ENCODE measurements at regions not wholly inside any gene's neighbourhood (a gene's known extent, or its start where the extent isn't known, plus 50 kb on each side); places are given as distances from the start of the nearest gene placed in this dataset.

- no peak for ATAC-seq
- TF ChIP-seq TOX (CRISPR knock-in tag; IDR thresholded peaks at IDR 0.05; ENCODE audit: borderline replicate concordance) (no peak), PPARA (CRISPR knock-in tag; IDR thresholded peaks at IDR 0.05; ENCODE audit: borderline replicate concordance) (no peak)
Observed at GRCh38 chr2:149901231-149901859, 313.8 kb upstream of the MMADHC start.

GRCh38 chr2:149899390-149899789 lies 311.8 kb upstream of the MMADHC start:
- no peak for ATAC-seq
- TF ChIP-seq ISL1 (CRISPR knock-in tag; IDR thresholded peaks at IDR 0.05): no peak

- no peak for ATAC-seq
- TF ChIP-seq ESRRG (CRISPR knock-in tag; IDR thresholded peaks at IDR 0.05) (no peak), OSR1 (CRISPR knock-in tag; IDR thresholded peaks at IDR 0.05) (no peak), TCF4 (CRISPR knock-in tag; IDR thresholded peaks at IDR 0.05; ENCODE audit: borderline replicate concordance) (no peak), GLIS3 (CRISPR knock-in tag; IDR thresholded peaks at IDR 0.05) (no peak), ZFP3 (CRISPR knock-in tag; IDR thresholded peaks at IDR 0.05) (no peak), PPARA (CRISPR knock-in tag; IDR thresholded peaks at IDR 0.05; ENCODE audit: borderline replicate concordance) (no peak), RARB (CRISPR knock-in tag; IDR thresholded peaks at IDR 0.05) (no peak), ZFP30 (CRISPR knock-in tag; IDR thresholded peaks at IDR 0.05) (no peak), TOX (CRISPR knock-in tag; IDR thresholded peaks at IDR 0.05; ENCODE audit: borderline replicate concordance) (no peak), ISL1 (CRISPR knock-in tag; IDR thresholded peaks at IDR 0.05) (no peak), POU6F1 (CRISPR knock-in tag; IDR thresholded peaks at IDR 0.05; ENCODE audit: borderline replicate concordance, low read depth) (no peak)
Observed at GRCh38 chr2:149894760-149895159, 307.2 kb upstream of the MMADHC start.

GRCh38 chr2:149894226-149894625 lies 306.7 kb upstream of the MMADHC start:
- ATAC-seq: no peak
- TF ChIP-seq CSDC2 (CRISPR knock-in tag; IDR thresholded peaks at IDR 0.05): no peak
- no peak for TF ChIP-seq SNAI2 (CRISPR knock-in tag; IDR thresholded peaks at IDR 0.05)
- no peak for TF ChIP-seq ZFP30 (CRISPR knock-in tag; IDR thresholded peaks at IDR 0.05)
- no peak for TF ChIP-seq ZFP3 (CRISPR knock-in tag; IDR thresholded peaks at IDR 0.05)
- no peak for TF ChIP-seq PPARA (CRISPR knock-in tag; IDR thresholded peaks at IDR 0.05; ENCODE audit: borderline replicate concordance)
- no peak for TF ChIP-seq PATZ1 (CRISPR knock-in tag; IDR thresholded peaks at IDR 0.05; ENCODE audit: borderline replicate concordance)
- TF ChIP-seq OSR1 (CRISPR knock-in tag; IDR thresholded peaks at IDR 0.05): no peak
- no peak for TF ChIP-seq CREB5 (CRISPR knock-in tag; IDR thresholded peaks at IDR 0.05; ENCODE audit: low read depth)
- no peak for TF ChIP-seq TCF4 (CRISPR knock-in tag; IDR thresholded peaks at IDR 0.05; ENCODE audit: borderline replicate concordance)
- TF ChIP-seq ZNF8 (CRISPR knock-in tag; IDR thresholded peaks at IDR 0.05): no peak
- TF ChIP-seq ZNF565 (CRISPR knock-in tag; conservative IDR thresholded peaks at IDR 0.05; ENCODE audit: low read depth): no peak
- TF ChIP-seq GLIS3 (CRISPR knock-in tag; IDR thresholded peaks at IDR 0.05): no peak
- no peak for TF ChIP-seq ESRRG (CRISPR knock-in tag; IDR thresholded peaks at IDR 0.05)
- TF ChIP-seq TOX (CRISPR knock-in tag; IDR thresholded peaks at IDR 0.05; ENCODE audit: borderline replicate concordance): no peak

GRCh38 chr2:149892563-149892962 lies 305.0 kb upstream of the MMADHC start:
- TF ChIP-seq CREB5 (CRISPR knock-in tag; IDR thresholded peaks at IDR 0.05; ENCODE audit: low read depth) (no peak), BACH2 (CRISPR knock-in tag; IDR thresholded peaks at IDR 0.05; ENCODE audit: borderline replicate concordance) (no peak), CSDC2 (CRISPR knock-in tag; IDR thresholded peaks at IDR 0.05) (no peak), ISL1 (CRISPR knock-in tag; IDR thresholded peaks at IDR 0.05) (no peak), ZFP30 (CRISPR knock-in tag; IDR thresholded peaks at IDR 0.05) (no peak), POU6F1 (CRISPR knock-in tag; IDR thresholded peaks at IDR 0.05; ENCODE audit: borderline replicate concordance, low read depth) (no peak), CSRNP3 (CRISPR knock-in tag; IDR thresholded peaks at IDR 0.05) (no peak), RARB (CRISPR knock-in tag; IDR thresholded peaks at IDR 0.05) (no peak), ZFP3 (CRISPR knock-in tag; IDR thresholded peaks at IDR 0.05) (no peak), ZC3H10 (CRISPR knock-in tag; IDR thresholded peaks at IDR 0.05) (no peak), TOX (CRISPR knock-in tag; IDR thresholded peaks at IDR 0.05; ENCODE audit: borderline replicate concordance) (no peak), PPARA (CRISPR knock-in tag; IDR thresholded peaks at IDR 0.05; ENCODE audit: borderline replicate concordance) (no peak), OSR1 (CRISPR knock-in tag; IDR thresholded peaks at IDR 0.05) (no peak), ZNF565 (CRISPR knock-in tag; conservative IDR thresholded peaks at IDR 0.05; ENCODE audit: low read depth) (no peak), GLIS3 (CRISPR knock-in tag; IDR thresholded peaks at IDR 0.05) (no peak), ESRRG (CRISPR knock-in tag; IDR thresholded peaks at IDR 0.05) (no peak), ARNTL (CRISPR knock-in tag; IDR thresholded peaks at IDR 0.05; ENCODE audit: borderline replicate concordance, low read depth) (no peak), SNAI2 (CRISPR knock-in tag; IDR thresholded peaks at IDR 0.05) (no peak)
- no peak for ATAC-seq

Data from SK-N-SH treated with all-trans-retinoic acid at 6 μM for 48 hours (cell line).